ENCODE measurements at regions not wholly inside any gene's neighbourhood (a gene's known extent, or its start where the extent isn't known, plus 50 kb on each side); places are given as distances from the start of the nearest gene placed in this dataset.

GRCh38 chr13:34577051-34577450 lies 365.0 kb upstream of the NBEA start:
- Histone ChIP-seq H3K9me1 (replicated peaks; ENCODE audit: control insufficient read depth, extremely low read depth, insufficient read depth, low read length) (no peaks in the 10 kb centered on the region), H3K4me1 (ENCODE audit: control insufficient read depth, extremely low read depth, insufficient read depth, low read length) (no peaks in the 10 kb centered on the region), H2AFZ (ENCODE audit: low read depth, low read length) (no peak overlapping the region), H3K4me2 (ENCODE audit: insufficient read depth, low read length) (no peak overlapping the region), H3K36me3 (ENCODE audit: control insufficient read depth in 2 of 2, extremely low read depth in 1 of 2, insufficient read depth in 2 of 2, low read length in 2 of 2) (no peaks in the 10 kb centered on the region), H3K79me2 (ENCODE audit: control insufficient read depth, insufficient read depth, low read length) (no peaks in the 10 kb centered on the region), H3K27me3 (ENCODE audit: control insufficient read depth in 2 of 2, insufficient read depth in 2 of 2, low read length in 2 of 2) (peaks cover 0 to 2% of the 10 kb centered on the region in 2 experiments), H3K9me3 (replicated peaks; ENCODE audit: control insufficient read depth, insufficient read depth, low read length) (no peaks in the 10 kb centered on the region), H3K27ac (ENCODE audit: insufficient read depth, low read depth, low read length) (no peak overlapping the region), H3K4me3 (replicated peaks in 1 of 3; ENCODE audit: insufficient read depth in 1 of 3, low read depth in 1 of 3, low read length in 3 of 3) (no peak overlapping the region), H4K20me1 (replicated peaks; ENCODE audit: control insufficient read depth, extremely low read depth, insufficient read depth, low read length) (no peaks in the 10 kb centered on the region), H3K9ac (replicated peaks; ENCODE audit: extremely low read depth, insufficient read depth, low read length) (no peak overlapping the region)
- DNase-seq (ENCODE audit: low read depth, low spot score) (no peak), FAIRE-seq (no peak)
- POLR2A ChIA-PET, result no interaction called here
- intact Hi-C loops (cut with micrococcal nuclease) (no loop called here), dilution Hi-C loops (cut with MboI; ENCODE audit: extremely low pct_ligation_motif_present, low sequenced_read_pairs) (no loop called here)
- no TSS peak for BruUV-seq (replicated peaks)
- CTCF ChIA-PET, result no interaction called here
- TF ChIP-seq MYC (IDR thresholded peaks at IDR 0.05; ENCODE audit: low read depth, low read length) (no peak), FOS (IDR thresholded peaks at IDR 0.05; ENCODE audit: borderline replicate concordance, insufficient read depth, low read length) (no peak)

- Histone ChIP-seq H3K4me2 (ENCODE audit: insufficient read depth, low read length) (no peak overlapping the region), H3K9me3 (replicated peaks; ENCODE audit: control insufficient read depth, insufficient read depth, low read length) (no peaks in the 10 kb centered on the region), H3K36me3 (ENCODE audit: control insufficient read depth in 2 of 2, extremely low read depth in 1 of 2, insufficient read depth in 2 of 2, low read length in 2 of 2) (no peaks in the 10 kb centered on the region), H3K9me1 (replicated peaks; ENCODE audit: control insufficient read depth, extremely low read depth, insufficient read depth, low read length) (no peaks in the 10 kb centered on the region), H4K20me1 (replicated peaks; ENCODE audit: control insufficient read depth, extremely low read depth, insufficient read depth, low read length) (no peaks in the 10 kb centered on the region), H2AFZ (ENCODE audit: low read depth, low read length) (no peak overlapping the region), H3K79me2 (ENCODE audit: control insufficient read depth, insufficient read depth, low read length) (no peaks in the 10 kb centered on the region), H3K27ac (ENCODE audit: insufficient read depth, low read depth, low read length) (no peak overlapping the region), H3K9ac (replicated peaks; ENCODE audit: extremely low read depth, insufficient read depth, low read length) (no peak overlapping the region), H3K4me1 (ENCODE audit: control insufficient read depth, extremely low read depth, insufficient read depth, low read length) (no peaks in the 10 kb centered on the region), H3K4me3 (replicated peaks in 1 of 3; ENCODE audit: insufficient read depth in 1 of 3, low read depth in 1 of 3, low read length in 3 of 3) (no peak overlapping the region), H3K27me3 (ENCODE audit: control insufficient read depth in 2 of 2, insufficient read depth in 2 of 2, low read length in 2 of 2) (peaks cover 0 to 2% of the 10 kb centered on the region in 2 experiments)
- FAIRE-seq (no peak), DNase-seq (ENCODE audit: low read depth, low spot score) (no peak)
- intact Hi-C loops (cut with micrococcal nuclease), result no loop called here
- dilution Hi-C loops (cut with MboI; ENCODE audit: extremely low pct_ligation_motif_present, low sequenced_read_pairs), result no loop called here
- CTCF ChIA-PET, result no interaction called here
- POLR2A ChIA-PET, result no interaction called here
- no TSS peak for BruUV-seq (replicated peaks)
- TF ChIP-seq POLR2A (IDR thresholded peaks at IDR 0.05; ENCODE audit: low read depth, low read length), result no peak
- TF ChIP-seq EZH2 (IDR thresholded peaks at IDR 0.05; ENCODE audit: borderline replicate concordance, low read depth, low read length, severe bottlenecking), result no peak
- no peak for TF ChIP-seq MYC (IDR thresholded peaks at IDR 0.05; ENCODE audit: low read depth, low read length)
- TF ChIP-seq GATA2 (IDR thresholded peaks at IDR 0.05; ENCODE audit: insufficient read depth, insufficient read length, low read depth, low read length), result no peak
- TF ChIP-seq FOS (IDR thresholded peaks at IDR 0.05; ENCODE audit: borderline replicate concordance, insufficient read depth, low read length), result no peak
- no peak for TF ChIP-seq MAX (IDR thresholded peaks at IDR 0.05; ENCODE audit: insufficient read depth, insufficient read length)
- TF ChIP-seq JUN (IDR thresholded peaks at IDR 0.05; ENCODE audit: borderline replicate concordance, insufficient read depth, insufficient read length, low read depth), result no peak
These were observed 363.6 kb upstream of the NBEA start for GRCh38 chr13:34578471-34578870.
